ACHN (cell line): ENCODE measurements at regions not wholly inside any gene's neighbourhood (a gene's known extent, or its start where the extent isn't known, plus 50 kb on each side); places are given as distances from the start of the nearest gene placed in this dataset.

Experiments used
- DNase-seq: peaks from one replicate; pipeline ENCODE4 v3.0.0-alpha.2; 2015
- in situ Hi-C: cut with HindIII; loops from 2 replicates; pipeline ENCODE4 v1.10.0; 2017; ENCODE audit warnings: low sequenced_read_pairs, low pct_ligation_motif_present, low pct_unique_long_range_greater_than_20kb

DNA sequence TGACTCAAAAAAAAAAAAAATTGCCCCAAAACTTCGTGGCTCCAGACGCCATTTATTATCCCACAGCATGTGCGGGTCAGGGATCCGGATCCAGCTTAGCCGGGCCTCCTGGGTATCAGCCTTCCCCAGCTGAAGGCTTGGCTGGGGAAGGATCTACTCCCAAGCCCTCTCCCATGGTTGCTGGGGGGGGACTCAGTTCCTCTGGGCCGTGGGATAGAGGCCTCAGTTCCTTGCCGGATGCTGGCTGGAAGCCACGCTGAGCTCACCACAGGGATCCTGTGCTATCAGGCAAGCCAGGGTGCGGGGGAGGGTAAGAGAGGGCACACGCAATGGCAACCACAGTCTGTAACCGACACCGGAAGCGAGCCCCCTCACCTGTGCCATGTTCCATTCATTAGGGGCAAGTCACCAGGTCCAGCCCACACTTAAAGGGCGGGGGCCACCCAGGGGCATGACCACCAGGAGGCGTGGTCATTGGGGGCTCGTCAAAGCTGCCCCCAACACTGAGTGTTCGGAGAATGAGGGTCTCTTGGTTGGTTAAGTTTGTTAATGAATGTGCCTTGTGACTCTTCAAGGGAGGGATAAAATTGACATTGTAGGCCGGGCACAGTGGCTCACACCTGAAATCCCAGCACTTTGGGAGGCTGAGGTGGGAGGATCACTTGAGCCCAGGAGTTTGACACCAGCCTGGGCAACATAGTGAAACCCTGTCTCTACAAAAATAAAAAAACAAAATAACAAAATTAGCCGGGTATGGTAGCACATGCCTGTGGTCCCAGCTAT is 210.0 kb upstream of the GSE1 start:
- DNase-seq, result no peak
- in situ Hi-C loops, result no loop called here

DNA sequence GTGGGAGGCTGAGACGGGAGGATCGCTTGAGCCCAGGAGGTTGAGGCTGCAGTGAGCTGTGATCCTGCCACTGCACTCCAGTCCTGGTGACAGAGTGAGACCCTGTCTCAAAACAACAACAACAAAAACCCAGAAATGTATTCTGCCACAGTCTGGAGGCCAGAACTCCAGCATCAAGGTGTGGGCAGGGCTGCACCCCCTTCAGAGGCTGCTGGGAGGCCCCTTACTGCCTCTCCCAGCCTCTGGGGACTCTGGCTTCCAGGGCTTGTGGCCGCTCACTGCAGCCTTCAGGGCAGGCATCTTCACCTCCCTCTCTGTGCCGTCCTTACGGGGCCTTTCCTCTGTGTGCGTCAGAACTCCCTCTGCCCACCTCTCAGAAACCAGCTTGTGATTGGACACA is 209.4 kb upstream of the GSE1 start:
- no peak for DNase-seq
- in situ Hi-C loops, result no loop called here

DNA sequence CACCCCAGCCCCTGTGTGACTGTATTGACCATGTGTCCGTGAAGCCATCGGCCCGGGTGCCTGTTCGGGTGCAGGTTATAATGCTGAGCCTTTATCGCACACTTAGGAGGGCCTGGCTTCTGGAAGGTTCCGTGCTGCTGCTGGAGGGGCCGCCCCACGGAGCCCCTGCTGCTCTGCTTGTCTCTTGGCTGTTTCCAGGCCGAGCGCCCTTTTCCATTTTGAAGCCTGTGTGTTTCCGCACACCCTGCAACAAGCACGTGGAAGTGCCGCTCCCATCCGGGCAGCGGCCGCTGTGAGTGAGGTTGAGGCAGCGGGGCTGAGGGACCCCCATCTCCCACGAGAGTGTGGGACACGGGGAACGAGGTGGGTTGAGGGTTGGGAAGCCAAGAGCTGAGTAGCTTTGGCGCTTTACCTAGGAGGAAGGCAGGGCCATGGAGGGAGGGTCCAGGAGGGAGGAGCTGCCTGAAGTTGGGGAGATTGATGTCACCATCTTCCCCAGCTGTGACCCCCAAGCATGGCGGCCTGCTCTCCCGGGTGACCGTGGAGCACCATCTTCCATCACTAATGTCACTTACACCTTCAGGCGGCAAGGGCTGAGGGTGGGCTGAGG is 200.1 kb upstream of the GSE1 start:
- DNase-seq, result no peak
- in situ Hi-C loops, result no loop called here

DNA sequence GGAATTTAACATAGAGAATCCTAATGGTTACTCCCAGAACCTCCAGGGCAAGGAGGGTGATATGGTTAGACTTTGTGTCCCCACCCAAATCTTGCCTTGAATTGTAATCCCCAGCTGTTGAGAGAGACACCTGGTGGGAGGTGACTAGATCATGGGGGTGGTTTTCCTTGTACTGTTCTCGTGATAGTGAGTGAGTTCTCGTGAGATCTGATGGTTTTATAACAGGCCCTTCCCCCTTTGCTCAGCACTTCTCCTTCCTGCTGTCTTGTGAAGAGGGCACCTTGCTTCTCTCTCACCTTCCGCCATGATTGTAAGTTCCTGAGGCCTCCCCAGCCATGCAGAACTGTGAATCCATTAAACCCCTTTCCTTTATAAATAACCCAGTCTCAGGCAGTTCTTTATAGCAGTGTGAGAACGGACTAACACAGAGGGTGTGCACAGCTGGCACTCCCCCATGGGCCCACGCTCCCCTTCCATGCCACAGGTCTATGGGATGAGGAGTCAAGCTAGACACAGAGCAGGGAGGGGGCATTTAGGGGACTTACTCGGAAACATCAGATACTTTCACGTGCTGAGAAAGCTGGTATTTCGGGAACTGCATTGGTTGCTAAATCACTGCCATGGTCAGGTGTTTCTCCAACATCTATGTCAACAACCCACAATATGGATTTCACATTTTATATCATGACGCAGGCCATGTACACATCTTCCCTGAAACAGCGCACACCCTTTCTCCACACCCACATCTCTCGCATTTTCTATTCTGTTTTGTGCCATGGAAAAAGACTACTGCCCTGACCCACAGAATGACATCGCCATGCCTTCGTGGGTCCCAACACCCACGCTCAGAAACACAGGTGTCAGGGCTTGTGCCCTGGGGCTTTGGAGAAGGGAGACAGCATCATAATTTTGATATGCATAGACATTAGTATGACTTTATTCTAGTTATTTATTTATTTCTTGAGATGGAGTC is 199.1 kb upstream of the GSE1 start:
- DNase-seq, result no peak
- in situ Hi-C loops, result no loop called here

DNA sequence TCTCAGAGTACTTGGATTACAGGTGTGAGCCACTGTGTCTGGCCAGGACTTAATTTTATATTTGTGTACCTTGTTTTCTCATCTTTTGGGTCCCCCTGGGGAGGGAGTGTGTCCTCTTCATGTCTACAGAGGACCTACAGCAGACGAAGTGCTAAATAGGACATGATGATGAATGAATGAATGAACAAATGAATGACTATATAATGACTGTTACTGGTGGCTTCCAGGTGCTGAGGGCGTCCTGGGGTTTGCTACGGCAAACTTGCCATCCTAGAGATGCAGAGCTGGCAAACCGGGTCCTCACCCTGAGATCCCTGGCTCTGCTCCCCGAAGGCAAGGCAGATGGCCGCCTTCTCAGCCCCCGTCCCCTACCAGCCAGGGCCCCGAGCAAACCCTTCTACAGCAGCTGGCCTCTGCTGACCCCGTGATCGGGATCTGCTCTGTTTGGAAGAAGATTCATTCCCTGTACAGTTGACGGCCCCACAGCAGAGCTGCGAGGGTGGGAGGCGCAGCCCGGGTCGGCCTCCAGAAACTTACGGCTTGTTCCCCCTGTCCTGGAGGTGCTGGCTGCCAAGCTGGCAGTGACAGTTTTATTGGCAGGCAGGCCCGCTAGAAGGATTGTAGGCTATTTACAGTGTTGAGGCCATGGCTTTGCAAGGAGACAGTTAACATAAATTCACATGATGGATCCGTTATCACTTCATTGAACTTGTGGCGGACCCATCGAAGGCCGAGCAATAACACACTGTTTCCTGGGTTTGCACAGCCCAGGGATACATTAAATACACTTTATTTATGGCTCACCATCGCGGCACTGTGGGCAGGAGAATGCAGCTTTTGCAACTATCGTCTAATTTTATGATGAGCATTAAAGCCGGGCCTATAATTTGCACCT is 197.7 kb upstream of the GSE1 start:
- in situ Hi-C loops, result no loop called here
- DNase-seq, result no peak

DNA sequence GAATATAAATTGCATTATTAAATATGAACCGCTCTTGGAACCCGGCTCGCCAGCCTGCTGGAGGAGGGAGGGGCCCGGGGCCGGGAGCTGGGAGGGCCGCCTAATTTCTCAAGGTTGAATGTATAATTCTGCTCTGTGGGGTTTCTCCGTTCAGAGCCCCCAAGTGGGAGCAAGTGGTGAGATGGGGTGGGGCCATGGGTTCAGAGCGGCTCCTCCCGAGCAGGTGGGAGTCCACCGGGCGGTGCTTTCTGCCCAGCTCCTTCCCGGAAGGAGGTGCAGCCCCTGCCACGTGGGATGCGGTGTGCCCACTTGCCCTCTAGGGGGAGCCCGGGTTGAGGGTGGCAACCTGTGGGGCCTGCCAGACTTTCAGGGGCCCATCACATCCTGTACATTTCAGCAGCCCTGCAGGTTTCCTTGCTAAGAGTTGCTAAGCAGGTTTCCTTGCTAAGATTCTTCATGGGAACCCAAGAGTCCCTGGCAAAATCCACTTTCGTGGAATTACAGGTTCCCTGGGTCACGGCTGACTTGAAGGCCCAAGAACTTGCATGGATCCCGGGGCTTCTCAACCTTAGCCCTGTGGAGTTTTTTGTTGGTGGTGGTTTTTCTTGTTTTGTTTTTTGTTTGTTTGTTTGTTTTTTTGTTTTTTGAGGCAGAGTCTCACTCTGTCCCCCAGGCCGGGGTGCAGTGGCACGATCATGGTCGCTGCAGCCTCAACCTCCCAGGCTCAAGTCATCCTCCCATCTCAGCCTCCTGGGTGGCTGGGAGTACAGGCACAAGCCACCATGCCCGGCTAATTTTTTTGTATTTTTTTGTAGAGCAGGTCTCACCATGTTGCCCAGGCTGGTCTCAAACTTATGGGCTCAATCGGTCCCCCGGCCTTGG is 196.7 kb upstream of the GSE1 start:
- peak; percentile 60 for DNase-seq
- in situ Hi-C loops, result no loop called here

DNA sequence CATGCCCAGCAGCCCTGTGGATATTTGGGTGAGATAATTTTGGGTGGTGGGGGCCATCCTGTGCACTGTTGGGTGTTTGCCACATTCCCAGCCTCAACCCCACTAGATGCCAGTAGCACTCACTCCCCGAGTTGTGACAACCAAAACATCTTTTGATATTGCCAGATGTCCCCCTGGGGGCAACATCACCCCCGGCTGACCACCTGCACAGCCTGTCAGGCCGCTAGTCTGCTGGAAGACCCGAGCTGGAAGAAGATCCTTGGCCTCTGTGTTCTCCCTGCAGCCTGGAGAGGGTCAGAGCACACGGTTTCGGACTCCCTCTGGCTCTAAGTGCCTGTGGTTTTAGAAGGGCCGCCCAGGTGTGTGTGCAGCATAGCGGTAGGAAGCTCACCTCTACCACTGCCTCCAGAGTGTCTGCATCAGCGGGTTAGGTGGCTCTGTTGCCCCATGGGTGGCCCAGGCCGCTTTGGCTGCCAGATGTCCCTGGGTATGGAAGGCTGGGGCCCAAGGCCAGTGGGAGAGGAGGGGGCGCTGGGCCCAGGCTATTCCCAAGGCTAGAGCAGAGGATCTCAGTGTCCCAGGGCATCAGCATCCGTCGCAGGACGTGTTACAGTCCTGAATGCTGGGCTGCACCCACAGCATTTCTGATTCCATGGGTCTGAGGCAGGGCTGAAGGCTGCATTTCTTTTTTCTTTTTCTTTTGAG is 195.8 kb upstream of the GSE1 start:
- DNase-seq, result no peak
- in situ Hi-C loops, result no loop called here

DNA sequence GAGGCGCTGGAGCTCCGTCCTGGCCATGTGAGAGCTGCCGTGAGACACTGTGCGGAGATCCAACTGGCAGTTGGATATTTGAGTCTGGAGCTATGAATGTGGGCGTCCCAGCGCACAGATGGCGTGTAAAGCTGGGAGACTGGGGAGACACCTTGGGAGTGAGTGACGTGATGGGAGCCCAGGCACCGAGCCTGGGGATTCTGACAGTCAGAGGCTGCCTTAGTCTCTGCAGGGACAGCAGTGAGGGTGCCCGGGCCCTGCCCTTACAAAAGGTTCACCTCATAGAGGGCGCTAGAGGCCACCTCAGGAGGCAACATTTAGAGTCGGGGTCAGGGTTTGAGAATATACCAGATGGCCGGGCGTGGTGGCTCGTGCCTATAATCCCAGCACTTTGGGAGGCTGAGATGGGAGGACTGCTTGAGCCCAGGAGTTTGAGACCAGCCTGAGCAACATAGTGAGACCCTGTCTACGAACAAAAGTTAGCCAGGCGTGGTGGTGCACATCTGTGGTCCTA is 194.1 kb upstream of the GSE1 start:
- in situ Hi-C loops, result no loop called here

DNA sequence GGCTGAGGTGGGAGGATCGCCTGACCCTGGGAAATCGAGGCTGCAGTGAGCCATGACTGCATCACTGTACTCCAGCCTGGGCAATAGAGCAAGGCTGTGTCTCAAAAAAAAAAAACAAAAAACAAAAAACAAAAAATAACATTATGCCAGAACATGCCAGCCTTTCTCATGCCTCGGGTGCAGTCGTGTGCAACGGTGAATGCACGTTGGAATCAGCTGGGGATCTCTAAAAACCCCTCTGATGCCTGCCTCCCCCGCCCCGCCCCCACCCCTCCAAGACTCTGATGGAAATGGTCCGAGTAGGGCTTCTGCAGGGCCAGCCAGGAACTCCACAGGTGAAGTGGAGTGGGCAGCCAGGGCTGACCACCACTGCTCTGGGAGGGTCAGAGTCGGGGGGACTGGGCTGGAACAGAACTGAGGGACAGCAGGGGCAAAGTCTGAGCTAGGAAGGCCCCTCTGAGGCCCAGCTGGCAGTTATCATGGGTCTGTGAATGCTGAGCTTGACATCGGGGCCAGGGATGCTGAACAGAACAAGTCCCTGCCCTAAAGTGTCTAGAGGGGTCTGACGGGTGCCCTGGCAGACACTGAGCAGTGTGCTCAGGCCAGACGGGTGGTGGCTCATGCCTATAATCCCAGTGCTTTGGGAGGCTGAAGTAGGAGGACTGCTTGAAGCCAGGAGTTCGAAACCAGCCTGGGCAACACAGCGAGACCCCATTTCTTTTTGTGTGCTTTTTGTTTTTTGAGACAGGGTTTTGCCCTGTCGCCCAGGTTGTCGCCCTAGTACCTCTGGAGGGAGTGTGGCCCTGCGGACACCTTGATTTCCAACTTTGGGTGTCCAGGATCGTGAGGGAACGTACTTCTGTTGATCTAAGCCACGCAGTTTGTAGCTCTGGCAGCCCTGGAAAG is 193.4 kb upstream of the GSE1 start:
- in situ Hi-C loops, result no loop called here
- peak; percentile 32 for DNase-seq

More for the DNA sequence above, 194.1 kb upstream of the GSE1 start:
- no peak for DNase-seq

DNA sequence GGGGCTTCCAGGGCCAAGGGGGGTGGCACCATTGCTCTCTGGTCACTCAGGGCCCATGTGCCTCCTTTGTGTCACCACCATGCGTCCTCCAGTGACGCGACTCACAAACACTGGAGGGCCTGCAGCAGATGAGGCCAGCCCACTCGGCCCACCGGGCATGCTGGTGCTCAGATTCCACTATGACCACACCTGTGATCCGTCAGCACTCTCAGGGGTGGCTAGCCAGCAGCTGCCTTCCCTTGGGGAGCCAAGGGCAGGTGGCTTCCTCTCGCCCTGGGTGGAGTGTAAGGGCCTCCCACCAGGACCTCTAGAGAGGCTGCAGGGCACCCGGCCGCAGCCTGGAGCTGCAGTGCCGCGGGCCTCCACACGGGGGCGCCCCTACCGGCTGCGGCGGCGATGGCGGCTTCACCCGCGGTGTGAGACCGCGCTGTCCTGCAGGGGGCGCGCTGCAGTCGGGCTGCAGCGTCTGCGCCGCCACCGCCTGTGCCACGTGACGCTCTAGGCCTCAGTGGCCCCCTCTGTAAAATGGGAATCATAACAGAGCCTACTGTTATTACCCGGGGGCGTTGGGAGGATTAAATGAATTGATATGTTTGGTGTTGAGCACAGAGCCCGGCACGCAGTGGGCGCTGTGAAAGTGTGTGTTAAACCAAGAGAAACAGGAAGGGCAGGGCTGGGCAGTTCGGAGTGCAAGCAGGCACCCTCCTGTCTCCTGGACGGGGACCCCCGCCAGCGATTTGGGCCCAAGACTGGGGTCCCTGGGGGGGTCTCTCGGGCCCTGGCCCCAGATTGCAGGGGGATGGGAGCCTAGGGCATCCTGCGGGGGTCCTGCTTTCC is 192.4 kb upstream of the GSE1 start:
- DNase-seq, result peak; percentile 80
- in situ Hi-C loops, result no loop called here

DNA sequence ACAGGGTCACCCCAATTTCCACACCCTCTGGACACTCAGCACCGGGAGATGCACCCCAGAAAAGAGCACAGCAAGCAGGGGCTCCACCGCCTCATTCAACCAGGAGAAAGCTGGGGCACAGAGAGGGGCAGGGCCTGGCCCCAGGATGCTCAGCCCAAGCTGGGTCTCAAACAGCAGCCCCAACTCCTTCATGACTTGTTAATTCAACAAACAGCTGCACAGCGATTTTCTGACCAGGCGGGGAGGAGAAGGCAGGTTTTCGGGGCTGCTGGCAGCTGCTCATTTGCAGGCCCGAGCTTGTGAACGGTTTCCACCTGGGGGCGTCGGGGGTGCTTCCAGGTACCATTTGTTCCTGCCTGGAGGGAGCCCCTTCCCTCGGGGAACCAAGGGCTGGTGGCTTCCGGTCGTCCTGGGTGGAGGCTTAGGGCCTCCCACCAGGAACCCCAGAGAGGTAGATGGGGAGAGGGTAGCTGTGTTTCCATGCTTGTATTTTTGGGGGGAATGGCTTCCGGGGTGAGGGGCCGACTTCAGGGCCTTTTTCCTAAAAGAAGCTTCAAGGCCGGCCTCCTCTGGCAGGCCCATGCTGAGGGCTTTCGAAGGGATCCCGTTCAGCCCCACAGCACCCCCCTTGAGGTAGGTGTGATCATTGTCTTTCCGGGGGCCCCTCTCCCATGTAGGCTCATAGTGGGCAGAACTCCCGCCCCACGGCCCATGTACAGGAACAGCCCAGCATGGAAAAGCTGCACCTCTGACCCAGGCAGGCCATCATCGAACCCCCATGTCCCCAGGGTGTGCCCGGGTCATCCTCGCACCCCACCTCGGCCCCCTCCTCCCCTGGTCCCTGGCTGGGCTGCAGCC is 191.6 kb upstream of the GSE1 start:
- in situ Hi-C loops, result no loop called here
- DNase-seq, result no peak

DNA sequence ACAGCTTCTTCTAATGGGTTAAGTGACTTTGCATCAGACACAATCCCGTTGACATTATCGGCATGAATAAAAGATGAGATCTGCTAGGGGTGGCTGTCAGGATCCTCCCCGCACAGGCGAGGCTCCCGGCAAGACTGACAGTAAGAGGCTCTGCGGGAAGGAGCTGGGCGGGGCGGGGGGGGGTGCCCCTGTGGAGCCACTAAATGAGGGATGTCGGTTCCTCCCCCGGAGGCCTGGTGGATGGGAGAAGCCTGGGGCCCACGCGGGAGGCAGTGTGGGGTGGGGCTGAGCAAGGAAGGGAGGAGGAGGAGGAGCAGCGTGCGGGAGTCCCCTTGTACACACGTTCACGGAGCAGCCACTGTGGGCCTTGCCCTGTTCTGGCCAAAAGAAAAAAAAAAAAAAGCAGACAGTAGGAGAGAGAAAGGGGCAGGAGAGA is 190.9 kb upstream of the GSE1 start:
- in situ Hi-C loops, result no loop called here
- DNase-seq, result no peak

DNA sequence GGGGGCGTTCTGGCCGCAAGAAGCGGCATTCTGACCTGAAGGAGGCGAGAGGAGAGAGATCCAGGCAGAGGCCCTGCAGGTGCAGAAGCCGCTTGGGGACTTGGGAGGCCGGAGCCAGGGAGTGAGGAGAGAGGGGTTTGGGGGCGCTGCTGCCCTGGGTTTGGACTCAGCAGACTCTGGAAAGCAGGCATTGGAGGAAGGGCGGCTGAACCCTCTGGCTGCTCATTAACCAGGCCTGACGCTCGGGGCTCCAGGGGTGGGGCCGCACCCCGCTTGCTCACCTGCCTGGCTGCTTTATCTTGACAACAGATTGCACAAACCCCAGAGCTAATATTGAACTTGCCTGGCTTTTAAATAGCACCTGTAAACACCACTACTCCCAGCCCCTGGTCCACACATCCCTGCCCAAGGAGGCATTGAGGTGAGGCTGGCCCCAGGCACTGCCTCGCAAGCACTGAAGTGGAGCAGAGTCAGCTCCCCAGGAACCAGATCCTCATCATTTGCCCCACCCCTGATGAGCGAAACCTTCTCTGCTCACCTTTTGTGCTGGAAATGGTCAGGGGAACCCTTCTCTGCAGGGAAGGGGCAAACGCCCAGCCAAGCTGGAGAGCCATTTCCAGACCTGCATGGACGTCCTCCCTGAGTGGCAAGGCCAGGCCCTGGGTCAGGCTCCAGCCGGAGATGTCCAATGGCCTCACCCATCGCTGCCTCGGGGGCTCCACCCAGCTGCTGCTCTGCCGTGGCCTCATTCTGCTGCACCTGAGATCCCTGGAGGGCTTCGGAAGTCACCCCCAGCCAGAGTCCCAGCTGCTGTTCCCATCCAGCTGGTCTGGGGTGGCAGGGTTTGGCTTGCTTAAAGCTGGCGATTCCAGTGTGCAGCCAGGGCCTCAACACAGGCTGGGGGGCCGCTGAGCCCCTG is 190.2 kb upstream of the GSE1 start:
- in situ Hi-C loops, result no loop called here
- peak; percentile 22 for DNase-seq
